OCI-LY7 (cell line): ENCODE measurements at regions not wholly inside any gene's neighbourhood (a gene's known extent, or its start where the extent isn't known, plus 50 kb on each side); places are given as distances from the start of the nearest gene placed in this dataset.

ENCODE experiments used
- EZH2phosphoT487 ChIP-seq: fragments of 200-600 bp; sonication (generic); IDR thresholded peaks from 2 replicates; pipeline ENCODE4 v1.6.1; 2018; ENCODE audit warnings: low read depth, borderline replicate concordance, mild to moderate bottlenecking, mixed run types, antibody characterized with exemption, low read length, moderate library complexity, mixed read lengths
- TF ChIP-seq, protein P1 (sequence below): fragments of 200-600 bp; sonication (generic); conservative IDR thresholded peaks from 2 replicates; pipeline ENCODE4 v1.5.1; 2014; ENCODE audit warnings: mild to moderate bottlenecking, antibody characterized with exemption, low read length, moderate library complexity, mixed read lengths

DNA sequence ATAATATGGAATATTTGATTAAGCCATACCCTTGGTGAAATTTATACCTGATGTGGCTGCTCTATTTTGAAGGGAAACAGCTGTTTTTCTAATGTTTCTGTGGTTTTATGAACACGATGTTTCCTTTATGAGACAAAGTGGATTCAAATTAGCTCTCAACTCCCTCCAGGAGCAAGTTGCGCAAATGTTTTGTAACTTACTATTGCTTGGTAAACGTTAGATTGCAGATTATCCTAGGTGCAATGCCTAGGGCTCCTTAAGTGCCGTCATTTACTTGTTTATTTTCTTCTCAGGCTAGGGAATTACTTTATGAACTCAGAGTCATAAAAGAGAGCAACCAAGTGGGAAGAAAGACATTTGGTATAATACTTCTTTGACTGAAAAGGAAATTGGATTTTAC is 763.1 kb downstream of the TAF11L14 start:
- TF ChIP-seq, protein P1, sequence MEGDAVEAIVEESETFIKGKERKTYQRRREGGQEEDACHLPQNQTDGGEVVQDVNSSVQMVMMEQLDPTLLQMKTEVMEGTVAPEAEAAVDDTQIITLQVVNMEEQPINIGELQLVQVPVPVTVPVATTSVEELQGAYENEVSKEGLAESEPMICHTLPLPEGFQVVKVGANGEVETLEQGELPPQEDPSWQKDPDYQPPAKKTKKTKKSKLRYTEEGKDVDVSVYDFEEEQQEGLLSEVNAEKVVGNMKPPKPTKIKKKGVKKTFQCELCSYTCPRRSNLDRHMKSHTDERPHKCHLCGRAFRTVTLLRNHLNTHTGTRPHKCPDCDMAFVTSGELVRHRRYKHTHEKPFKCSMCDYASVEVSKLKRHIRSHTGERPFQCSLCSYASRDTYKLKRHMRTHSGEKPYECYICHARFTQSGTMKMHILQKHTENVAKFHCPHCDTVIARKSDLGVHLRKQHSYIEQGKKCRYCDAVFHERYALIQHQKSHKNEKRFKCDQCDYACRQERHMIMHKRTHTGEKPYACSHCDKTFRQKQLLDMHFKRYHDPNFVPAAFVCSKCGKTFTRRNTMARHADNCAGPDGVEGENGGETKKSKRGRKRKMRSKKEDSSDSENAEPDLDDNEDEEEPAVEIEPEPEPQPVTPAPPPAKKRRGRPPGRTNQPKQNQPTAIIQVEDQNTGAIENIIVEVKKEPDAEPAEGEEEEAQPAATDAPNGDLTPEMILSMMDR: no peak
- no peak for TF ChIP-seq EZH2phosphoT487
